Cerebellar cortex (tissue), 1 donor: ENCODE measurements at regions not wholly inside any gene's neighbourhood (a gene's known extent, or its start where the extent isn't known, plus 50 kb on each side); places are given as distances from the start of the nearest gene placed in this dataset.

Source experiments
- DNase-seq: peaks from one replicate; pipeline ENCODE4 v3.0.0-alpha.2; 2015; ENCODE audit warnings: low spot score

DNA sequence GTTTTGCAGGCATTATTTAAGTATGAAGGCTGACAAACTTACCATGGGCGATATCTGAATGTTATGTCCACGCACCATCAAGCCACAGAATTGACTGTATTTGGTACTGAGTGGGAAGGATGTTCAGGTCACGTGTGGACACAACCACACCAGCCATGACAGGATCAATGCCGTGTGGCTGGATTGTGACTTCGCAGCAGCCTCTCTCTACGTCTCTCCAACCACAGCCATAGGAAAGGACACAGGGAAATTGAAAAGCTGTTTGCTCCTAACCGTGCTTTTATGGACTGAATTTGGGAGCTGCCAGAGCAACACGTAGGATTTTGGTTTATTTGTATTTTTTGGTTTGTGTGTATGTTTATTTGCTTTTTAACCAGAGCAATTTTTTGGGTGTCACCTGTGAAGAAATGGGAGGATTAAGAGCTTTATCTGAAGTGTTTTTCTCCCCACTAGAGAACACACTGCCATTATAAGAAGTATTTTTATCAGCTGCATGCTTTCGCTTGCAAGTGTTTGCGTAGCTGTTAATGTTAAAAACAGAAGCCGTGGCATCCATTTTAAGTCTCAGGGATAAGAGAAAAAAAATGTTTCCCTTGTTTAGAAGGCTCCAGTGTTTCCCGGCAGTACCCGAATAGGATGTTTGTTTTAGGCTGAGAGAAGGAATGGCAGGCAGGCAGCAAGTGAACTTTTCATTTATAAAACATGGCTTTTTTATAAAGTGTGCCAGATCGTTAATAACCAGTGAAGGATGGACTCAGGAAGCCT lies 401.1 kb upstream of the NFE2L3 start:
- DNase-seq = no peak

DNA sequence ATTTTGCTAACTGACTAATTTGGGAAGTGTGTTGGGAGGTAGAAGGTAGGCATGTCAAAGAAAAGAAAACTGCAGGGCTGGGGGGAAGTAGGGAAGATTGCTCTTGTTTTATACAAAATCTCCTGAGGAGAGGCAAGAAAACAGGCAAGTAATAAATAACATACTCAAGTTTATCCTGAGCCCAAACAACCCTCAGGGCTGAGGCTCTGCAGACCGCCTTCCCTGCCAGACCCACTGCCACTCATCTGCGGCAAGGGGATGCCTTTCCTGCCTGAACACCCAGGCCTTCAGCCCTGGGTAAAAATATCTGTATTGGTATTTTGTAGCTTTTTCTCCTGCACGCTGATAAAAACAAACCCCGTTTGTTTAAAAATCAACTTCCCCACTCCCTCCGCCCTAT lies 399.8 kb upstream of the NFE2L3 start:
- no peak for DNase-seq

DNA sequence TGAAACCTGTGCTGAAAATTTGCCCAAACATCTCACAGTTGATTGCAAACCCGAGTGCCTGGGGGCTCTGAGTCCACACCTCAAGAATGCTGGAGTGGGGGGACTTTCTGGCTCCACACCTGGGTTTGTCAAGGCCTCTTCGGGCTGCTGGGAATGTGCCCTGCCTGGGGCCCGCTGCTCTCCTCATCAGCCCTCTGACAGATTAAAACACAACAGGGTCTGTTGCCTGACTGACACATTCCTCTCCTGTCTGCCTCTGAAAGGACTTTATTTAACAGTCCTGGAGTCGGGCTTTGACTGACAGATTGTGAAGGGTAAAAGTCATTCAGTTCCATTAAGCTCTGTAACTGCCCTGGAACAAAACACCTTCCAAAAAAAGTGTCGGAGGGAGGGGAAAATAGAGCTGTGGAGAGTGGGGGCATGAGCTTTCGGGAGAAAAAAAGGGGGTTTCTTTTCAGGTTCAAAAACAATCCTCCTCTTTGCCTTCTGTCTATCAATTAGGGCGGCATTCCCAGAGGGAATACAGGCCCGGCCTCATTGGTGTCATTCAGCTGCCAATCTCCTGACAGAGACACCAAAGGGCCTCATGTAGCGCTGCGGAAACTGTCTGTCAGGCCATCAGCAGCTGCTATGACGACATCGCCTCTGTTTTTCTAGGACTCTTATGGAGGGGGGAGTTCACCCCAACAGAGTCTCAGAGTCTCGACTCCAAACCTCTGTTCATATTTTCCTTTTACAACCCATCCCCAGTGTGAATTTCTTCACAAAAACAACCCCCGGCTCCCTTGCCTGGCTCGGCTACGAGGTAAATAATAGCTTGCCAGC lies 398.8 kb upstream of the NFE2L3 start:
- DNase-seq = peak; percentile 95

DNA sequence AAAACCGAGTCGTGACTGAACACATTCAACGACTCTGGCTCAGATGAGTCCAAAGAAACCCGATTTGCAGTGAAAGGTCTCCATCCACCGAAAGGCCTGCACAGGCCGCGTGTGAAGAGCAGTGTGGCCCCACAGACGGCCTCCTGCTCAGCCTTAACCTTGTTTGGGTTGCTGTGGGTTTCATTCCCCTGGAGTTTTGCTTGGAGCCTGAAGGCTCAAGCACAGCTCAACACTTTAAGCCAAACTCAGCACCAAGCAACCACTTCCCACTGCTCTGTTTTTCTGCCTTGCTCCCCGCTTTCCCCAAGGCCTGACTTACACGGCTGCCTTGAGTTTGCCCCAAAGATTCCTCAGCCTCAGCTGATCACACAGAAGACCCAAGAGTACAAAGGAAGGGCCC lies 398.2 kb upstream of the NFE2L3 start:
- peak; percentile 37 for DNase-seq

DNA sequence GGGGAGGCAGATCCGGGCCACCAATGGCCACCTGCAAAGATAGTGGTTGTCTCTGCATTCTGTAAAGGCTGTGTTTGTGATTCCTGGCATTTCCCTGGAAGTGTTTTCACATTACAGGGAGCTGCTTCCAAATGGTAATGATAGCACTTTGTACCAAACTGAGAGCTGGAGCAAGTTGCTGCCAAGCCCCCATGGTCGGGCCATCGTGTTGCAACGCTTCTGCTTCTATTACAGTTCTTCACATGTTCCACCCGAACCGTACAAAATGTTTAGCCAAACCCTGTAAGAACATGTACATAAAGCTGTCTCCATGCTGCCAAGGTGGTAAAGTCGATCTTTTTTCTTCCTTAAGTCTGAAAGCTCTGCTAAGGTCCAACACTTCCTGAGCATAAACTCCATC lies 397.7 kb upstream of the NFE2L3 start:
- peak; percentile 50 for DNase-seq

DNA sequence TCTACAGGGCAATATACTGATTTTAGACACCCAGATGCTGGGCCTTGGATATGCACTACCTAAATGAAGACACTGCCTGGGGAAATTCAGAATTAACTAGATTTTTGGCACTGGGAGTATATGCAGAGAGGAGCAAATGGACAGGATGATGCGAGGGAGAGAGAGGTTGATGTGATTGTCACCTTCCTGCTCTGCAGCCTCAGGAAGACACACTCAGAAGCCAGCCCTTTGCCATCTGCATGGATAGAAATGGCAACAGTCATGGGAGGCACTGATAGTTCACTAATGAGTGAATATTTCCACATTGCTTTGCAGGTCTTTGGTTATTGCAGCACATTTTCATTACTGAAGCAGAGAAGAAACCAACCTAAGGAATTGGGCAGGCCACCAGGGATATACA lies 397.2 kb upstream of the NFE2L3 start:
- peak; percentile 61 for DNase-seq

DNA sequence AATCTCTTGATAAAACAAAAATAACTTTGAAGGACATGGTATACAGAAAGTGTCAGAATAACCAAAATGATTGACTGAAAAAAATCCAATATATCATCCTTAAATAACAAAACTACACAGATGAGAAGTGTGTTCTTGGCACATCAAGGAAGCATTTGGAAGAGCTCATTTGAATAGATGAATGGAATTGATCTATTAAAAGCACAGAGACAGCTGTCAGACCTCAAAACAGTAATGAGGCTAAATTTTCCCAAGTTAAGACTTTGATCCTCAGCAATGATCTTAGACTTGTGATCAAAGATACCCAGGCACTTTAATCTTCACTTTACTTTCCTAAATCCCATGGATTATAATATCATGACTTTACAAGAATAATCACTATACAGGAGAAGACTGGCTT lies 395.4 kb upstream of the NFE2L3 start:
- peak; percentile 23 for DNase-seq

DNA sequence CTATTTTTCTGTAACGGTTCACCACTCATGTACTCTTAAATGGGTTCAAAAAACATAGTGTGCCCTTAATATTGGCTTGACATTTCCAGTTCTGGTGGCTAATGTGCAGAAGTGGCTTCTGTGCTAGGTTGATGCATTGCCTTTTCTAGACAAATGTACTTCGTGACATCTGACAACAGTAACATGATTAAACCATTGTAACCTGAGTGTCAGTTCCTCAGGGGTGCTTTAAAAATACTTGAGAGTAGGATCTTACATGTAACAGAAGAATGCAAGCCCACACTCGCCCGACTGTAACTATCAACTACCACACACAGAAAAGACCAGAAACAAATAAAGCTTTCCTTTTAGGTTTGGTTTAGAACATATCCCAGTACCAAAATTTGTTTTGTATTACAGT lies 393.4 kb upstream of the NFE2L3 start:
- DNase-seq = peak; percentile 61

DNA sequence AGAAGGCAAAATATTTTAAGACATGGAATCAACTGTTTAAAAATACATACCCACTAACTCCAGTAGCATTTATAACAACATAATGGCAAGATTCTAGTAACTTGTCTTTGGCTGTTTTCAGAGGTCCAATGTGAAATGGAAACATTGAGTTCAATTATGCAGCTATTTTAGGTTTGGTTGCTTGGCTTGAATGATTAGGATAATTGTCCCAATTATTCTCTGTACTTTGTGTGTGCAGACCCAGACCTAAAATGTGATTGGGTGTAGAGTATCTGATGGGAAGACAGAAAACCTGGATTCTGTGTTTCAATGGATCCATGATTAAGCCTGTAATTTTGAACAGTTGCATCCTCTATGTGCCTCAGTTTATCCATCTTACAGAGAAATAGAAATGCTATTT lies 392.7 kb upstream of the NFE2L3 start:
- peak; percentile 78 for DNase-seq

DNA sequence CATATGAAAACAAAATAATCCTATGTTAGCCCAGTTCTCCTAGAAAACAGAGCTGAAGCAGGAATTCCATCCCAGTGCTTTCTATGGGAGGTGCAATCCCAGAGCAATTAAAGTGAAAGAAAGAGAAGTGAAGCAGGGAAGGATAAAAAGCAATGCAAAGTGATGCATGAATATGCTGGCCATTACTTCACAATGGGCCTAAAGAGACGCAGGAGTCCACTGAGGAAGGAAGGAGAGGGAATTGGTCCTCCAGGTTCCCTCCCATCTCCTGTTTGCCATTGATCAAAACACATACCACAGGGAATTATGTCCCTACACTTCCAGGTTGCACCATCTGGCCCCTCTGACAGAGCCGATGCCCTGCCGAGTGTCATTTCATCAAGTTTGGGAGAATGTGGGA lies 392.2 kb upstream of the NFE2L3 start:
- DNase-seq = peak; percentile 73

DNA sequence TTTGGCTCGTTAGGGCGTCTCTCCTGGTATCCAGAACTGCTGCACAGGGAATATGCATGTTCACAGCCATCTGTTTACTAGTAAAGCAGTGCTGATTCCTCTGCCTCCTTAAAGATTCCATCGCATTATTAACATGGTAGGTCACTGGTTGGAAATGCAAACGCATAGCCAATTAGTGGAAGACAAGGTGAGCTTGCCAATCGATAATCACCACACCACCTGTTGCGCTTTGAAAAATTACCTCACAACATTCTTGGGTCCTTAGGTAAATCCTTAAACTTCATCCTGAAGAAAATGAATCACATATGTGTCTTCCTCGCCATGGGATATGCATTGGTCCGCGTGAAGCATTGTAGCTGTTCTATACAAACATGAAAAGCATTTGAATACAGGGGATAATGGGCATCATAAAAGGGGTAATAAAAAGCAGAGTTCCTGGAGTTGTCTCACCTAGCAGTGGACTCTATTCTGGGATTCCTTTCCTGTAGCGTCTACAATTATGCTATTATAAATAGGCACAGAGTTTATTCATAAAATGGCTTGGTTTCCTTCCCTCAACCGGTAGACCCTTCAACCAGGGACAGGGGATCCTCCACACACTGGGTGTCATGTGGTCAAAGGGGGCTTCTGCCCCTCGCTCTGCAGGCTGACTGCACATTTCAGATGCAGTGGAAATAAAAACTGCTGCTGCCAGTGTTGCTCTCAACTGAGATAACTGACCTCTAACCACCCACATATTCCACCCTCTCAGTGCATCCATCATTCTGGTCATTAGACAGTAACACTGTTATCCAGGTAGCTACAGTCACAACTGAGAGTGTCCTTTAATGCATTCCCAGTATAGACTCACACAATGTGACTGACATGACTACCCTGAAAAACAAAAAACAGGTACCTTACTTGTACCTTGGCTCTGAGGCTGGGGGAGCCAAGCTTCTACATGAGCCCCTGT lies 389.2 kb upstream of the NFE2L3 start:
- peak; percentile 76 for DNase-seq

DNA sequence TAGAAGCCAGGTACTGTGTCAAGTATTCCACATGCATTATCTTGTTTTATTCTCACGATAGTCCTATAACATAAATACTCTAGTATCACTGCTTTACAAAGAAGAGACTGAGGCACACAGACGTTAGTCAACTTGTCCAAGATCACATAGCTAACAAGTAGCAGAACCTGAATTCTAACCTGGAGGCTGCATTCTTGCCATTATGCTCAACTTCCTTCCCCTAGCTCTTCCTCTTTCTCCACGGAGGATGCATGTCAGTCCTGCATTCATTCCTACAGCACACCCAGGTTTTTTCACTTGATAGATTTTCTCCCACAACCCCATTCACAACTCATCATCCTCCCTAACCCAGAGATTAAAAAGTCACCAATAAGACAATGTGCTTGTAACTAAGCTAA lies 388.5 kb upstream of the NFE2L3 start:
- no peak for DNase-seq

DNA sequence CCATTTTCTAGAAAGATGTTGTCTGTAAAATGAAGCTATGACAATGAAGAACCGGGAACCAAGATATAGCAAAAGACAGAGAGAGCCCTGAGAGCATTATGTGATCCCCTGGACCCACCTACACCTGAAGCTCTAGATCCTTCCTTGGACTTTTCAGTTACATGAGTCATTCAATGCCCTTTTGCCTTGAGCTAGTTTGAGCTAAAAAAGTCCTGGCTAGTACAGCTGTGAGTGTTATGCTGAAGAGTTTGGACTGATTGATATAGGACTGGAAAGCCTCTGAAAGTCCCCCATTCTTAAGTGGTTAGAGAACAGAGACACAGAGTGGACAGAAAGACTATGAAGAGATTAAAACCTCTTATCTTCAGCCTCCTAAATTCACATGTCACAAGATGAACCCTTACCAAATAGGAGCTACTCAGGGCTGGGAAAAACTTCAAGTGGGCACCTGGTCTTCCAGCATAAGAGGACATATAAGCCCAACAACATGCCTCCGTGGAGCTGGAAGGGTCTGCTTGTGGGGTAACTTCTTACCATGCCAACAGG lies 386.8 kb upstream of the NFE2L3 start:
- peak; percentile 58 for DNase-seq

DNA sequence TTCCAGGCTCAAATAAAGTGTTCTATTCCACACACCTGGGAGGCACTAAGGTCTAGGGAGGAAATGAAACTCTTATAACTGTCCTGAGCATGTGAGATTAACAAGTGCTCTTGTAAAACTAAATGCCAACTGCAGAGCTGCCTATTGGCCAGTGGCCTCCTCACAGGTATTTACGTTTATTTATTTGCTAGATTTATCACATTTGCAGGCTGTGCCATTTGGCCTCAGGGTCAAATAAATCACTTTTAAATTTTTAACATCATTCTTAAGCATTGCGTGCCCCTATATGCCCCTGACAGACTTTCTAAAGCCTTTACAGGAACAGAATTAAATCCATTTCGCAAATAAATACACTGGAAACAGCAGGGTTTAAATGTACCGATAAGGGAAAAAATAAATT lies 381.8 kb upstream of the NFE2L3 start:
- peak; percentile 90 for DNase-seq

DNA sequence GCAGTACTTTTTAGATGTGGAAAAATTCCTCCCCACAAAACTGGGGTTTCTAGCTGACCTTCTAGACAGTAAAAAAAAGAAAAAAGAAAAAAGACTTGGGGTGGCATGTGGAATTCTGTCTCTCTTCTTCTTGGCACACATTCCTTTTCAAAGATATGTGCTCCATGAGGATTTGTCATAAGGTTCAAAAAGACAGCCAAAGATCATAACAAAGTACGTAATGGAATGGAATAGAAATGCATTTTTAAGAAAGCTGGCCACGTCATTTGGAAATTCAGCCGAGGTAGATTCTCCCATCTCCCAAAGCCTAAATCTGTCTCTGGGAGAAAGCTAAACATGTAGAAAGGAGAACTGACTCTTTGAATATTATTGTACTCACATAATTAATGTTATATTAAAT lies 381.3 kb upstream of the NFE2L3 start:
- no peak for DNase-seq

DNA sequence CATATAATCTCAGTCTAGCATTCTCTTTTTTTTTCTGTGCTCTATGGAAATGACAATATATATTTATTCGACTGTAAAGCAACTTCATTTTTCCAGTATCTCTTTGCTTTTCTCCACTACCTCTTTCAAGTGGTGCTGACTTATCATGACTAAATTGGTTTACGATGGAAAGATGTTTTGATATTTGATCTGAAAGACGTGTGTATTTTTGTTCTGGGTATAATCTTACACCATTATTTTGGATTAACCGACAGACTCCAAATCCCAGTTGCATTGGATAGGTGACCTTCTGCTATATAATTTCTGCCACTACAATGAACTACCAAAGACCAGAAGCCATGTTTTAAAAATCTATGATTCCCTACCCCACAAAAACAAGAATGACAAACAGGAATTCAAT lies 380.5 kb upstream of the NFE2L3 start:
- DNase-seq = no peak

DNA sequence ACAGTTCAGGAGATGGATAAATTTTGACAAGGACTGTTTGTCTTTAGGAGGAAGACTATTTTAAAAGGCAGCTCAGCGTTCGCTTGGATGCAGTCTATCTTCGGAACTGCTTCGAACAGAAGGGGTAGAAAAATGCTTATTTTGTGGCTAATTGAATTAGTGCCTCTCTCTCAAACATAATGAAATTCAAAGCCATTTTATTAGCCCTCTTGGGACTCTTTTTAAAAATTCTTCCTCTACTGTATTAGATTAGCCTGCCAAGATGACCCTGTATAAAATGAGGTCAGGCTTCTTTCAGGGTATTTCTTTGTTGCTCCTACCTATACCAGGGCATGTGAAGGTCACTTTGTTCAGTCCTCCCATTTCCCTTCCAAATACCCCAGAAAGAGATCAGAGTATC lies 379.2 kb upstream of the NFE2L3 start:
- DNase-seq = no peak

DNA sequence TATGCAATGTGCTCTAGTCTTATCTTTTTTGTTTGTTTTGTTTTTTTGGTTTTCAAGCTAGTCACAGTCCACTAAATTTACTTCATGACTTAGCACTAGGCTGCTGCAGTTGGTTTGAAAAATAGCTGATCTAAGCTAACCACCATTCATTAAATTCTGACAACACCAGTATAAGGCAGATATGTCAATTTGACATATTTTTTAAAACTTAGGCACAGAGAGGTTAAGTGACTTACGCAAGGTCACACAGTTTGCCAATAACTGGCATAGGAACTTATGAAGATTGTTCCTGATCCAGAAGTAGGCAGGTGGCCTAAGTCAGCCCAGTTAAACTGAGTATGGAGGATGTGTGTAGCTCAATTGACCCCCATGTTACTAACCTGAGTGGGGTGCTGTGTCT lies 377.3 kb upstream of the NFE2L3 start:
- no peak for DNase-seq

DNA sequence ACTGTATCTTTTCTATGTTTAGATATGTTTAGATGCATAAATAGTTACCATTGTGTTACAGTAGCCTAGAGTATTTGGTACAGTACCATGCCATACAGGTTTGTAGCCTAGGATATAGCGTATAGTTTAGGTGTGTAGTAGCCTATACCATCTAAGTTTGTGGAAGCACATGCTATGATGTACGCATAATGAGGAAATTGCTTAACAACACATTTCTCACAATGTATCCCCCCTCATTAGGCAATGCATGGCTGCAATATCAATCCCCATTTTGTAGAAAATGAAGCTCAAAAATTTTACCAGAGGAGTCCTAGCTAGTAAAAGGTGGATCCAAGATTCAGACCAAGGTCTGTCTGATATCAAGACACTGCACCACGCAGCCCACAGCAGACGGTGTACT lies 376.4 kb upstream of the NFE2L3 start:
- DNase-seq = no peak

DNA sequence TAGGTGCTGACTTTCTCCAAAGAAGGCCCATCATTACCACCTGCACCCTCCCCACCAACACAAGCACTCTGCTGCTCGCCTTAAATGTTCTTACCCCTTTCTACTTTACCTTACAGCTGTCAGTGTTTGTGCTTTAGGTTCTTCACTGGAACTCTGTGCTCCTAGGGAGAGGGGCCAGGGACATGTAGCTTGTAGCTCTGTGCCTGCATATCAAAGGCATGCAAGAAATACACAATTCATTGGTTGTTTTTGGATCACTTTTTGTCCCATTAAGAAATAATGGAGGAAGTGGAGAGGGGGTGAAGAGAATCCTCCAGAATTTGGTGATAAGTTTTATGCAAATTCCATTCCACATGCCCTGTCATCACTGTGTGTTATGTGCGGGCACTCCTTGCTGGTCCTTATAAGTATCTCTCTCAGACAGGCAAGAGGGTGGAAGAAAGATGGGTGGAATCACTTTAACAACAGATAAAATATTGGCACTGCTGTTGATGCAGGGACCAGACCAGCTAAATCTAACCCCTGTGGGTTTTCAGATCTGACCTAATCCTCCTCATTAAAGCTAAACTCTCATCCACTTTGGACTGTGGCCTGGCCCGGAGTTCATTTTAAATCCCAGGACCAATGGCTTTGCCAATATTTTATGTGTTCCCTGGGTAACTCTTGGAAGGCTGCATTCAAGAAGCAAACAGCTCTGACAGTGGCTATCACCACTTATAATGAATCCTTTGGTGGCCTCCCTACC lies 375.8 kb upstream of the NFE2L3 start:
- peak; percentile 69 for DNase-seq

DNA sequence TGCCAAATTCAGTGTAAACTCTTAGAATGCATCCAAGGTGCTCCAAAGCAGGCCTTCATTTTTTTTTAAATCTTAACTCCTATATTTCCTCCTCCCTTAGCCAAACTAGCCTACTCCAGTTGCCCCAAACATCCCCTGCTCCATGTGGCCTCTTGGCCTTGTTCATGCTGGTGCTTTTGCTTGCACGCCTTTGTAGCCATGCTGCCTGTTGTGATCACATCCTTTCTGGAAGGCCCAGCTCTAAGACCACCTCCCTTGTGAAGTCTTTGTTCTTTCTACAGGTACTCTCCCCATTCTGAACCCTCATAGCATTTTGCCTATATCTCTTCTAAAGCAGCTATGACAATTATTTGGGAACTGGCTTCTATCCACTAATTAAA lies 375.3 kb upstream of the NFE2L3 start:
- no peak for DNase-seq
